IPS-18c (cell line): ENCODE measurements at regions not wholly inside any gene's neighbourhood (a gene's known extent, or its start where the extent isn't known, plus 50 kb on each side); places are given as distances from the start of the nearest gene placed in this dataset.
"Not testable (repeated sequence)": the region's sequence is repeated elsewhere in the genome, so short reads cannot be mapped to it uniquely, and the experiment has no call there.

Experiments
- H3K4me3 ChIP-seq: 2 replicates; pipeline ENCODE4 v1.7.0; 2013; ENCODE audit warnings: low read depth, mild to moderate bottlenecking, low read length, moderate library complexity; ENCODE audit not compliant: insufficient read depth
- H3K9me3 ChIP-seq: one replicate; pipeline ENCODE4 v1.6.1; 2013; ENCODE audit warnings: mild to moderate bottlenecking, low read length, moderate library complexity; ENCODE audit not compliant: control insufficient read depth, insufficient read depth

- H3K4me3 ChIP-seq: no peak overlapping the region
- no peaks in the 10 kb centered on the region for H3K9me3 ChIP-seq
Measured at GRCh38 chr7:55288070-55288824, 76.9 kb upstream of the LANCL2 start.

- no peak overlapping the region for H3K4me3 ChIP-seq
- no peaks in the 10 kb centered on the region for H3K9me3 ChIP-seq
Measured at GRCh38 chr7:55296070-55296469, 69.1 kb upstream of the LANCL2 start.

DNA sequence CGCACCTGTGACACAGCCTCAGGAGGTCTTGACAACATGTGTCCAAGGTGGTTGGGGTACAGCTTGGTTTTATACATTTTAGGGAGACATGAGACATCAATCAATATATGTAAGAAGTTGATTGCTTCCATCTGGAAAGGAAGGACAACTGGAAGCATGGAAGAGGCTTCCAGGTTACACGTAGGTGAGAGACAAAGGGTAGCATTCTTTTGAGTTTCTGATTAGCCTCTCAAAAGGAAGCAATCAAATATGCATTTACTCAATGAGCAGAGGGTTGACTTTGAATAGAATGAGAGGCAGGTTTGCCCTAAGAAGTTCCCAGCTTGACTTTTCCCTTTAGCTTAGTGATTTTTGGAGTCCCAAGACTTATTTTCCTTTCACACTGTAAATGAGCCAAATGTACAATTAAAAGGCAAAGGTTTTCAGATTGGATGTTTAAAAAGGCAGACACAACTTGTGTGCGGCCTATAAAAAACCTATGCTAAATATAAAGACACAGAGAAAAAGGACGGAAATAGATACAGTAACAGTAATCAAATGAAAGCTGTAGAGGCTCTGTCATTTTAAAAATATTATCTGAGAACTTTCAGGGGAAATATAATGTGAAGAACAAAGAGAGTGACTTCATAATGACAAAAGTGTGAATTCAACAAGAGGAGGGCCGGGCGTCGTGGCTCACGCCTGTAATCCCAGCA lies 65.7 kb upstream of the LANCL2 start:
- no peaks in the 10 kb centered on the region for H3K9me3 ChIP-seq
- no peak overlapping the region for H3K4me3 ChIP-seq

DNA sequence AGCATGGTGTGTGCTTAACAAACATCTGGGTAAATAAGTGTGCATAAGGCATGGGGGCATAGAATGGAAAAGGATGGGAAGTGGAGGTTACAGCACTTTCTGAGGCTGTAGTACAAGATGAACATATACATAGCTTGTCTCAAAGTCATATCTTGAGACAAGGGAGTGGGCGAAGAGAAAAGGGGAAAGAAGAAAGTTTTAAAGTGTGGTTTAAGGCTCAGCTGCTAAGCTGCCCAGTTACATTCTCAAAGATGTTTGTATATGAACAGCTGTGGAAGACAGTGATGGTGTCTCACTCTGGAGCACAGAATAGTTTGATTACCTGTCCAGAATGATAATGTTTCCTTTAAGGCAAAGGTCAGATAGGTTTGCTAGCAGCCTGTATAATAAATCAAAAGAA lies 61.9 kb upstream of the LANCL2 start:
- H3K9me3 ChIP-seq: no peaks in the 10 kb centered on the region
- H3K4me3 ChIP-seq: no peak overlapping the region

DNA sequence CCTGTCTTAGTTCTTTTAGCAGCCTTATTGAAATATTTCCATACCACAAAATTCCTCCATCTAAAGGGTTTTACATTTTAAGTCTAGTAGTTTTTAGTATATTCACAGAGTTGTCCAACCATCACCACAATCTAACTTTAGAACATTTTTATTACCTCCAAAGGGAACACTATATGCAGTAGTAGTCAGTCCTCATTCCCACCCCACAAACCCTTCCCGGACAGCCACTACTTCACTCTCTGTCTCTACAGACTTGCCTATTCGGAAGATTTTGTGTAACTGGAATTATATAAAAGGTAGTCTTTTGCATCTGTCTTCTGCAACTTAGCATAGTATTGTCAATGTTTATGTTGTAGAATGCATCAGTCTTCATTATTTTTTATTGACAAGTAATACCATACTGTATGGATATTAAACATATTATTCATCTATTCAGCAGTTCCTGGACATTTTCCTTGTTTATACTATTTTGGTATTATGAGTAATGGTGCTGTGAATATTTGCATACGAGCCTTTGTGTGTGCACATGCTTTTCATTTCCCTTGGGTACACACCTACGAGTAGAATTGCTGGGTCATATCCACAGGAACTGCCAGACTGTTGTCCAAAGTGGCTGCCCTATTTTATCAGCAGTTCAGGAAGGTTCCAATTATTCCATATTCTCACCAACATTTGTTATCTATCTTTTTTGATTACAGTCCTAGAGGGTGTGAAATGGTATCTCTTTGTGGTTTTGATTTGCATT lies 60.9 kb upstream of the LANCL2 start:
- no peak overlapping the region for H3K4me3 ChIP-seq
- no peaks in the 10 kb centered on the region for H3K9me3 ChIP-seq

GRCh38 chr7:55305135-55305534 lies 60.0 kb upstream of the LANCL2 start:
- Histone ChIP-seq H3K4me3 (no peak overlapping the region), H3K9me3 (no peaks in the 10 kb centered on the region)

DNA sequence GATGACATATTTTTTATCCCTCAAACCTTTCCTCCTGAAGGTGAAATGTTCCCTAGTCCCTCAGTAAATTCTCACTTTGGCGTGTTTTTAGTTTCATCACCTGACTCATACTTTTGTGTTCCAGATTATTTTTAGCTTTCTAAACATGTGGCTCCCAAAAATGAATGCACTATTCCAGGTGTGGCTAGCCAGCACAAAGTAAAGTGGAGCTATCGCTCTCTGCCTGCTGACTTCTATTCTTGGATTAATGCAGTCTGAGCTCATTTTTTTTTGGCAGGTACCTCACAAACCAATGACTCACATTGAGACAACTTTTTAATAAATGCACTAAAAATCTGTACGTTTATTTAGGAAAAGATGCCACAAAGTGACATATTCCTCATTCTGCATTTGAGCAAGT lies 58.8 kb upstream of the LANCL2 start:
- no peak overlapping the region for H3K4me3 ChIP-seq
- peaks cover 3% of the 10 kb centered on the region for H3K9me3 ChIP-seq

GRCh38 chr7:55307123-55307916 lies 57.8 kb upstream of the LANCL2 start:
- H3K9me3 ChIP-seq: peaks cover 3% of the 10 kb centered on the region
- no peak overlapping the region for H3K4me3 ChIP-seq

DNA sequence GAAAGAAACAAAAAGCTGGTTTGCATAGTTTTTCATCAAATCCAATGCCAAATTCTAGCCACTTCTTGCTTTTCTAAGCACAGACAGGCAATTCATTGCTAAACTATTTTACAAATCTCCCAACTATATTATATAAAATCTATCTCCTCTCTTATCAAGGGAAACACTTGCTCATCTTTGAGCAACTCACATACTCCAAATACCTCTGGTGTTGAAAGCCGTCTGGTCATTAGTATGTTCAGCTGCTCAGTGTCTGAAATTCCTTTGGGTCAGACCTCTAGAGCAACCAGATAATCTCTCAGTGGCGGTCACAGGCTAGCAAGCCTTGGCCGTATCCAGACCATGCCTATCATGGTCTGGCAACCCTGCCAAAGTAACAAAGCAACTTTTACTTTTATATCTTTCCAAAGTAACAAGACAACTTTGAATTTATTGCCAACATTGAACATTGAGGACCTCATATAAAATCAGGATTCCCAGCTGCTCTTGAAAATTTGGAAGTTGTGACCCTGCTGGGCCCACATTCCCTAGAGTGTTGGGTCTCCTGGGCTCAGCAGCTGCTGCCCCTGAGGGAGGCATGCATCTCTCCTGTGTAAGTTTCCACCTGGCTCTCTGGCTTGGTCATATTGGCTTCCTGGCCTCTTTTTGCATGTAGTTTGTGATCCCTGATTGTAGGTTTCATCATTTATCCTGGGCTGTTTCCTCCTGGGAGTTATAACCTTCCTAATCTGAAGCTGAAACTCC lies 56.8 kb upstream of the LANCL2 start:
- H3K4me3 ChIP-seq: no peak overlapping the region

DNA sequence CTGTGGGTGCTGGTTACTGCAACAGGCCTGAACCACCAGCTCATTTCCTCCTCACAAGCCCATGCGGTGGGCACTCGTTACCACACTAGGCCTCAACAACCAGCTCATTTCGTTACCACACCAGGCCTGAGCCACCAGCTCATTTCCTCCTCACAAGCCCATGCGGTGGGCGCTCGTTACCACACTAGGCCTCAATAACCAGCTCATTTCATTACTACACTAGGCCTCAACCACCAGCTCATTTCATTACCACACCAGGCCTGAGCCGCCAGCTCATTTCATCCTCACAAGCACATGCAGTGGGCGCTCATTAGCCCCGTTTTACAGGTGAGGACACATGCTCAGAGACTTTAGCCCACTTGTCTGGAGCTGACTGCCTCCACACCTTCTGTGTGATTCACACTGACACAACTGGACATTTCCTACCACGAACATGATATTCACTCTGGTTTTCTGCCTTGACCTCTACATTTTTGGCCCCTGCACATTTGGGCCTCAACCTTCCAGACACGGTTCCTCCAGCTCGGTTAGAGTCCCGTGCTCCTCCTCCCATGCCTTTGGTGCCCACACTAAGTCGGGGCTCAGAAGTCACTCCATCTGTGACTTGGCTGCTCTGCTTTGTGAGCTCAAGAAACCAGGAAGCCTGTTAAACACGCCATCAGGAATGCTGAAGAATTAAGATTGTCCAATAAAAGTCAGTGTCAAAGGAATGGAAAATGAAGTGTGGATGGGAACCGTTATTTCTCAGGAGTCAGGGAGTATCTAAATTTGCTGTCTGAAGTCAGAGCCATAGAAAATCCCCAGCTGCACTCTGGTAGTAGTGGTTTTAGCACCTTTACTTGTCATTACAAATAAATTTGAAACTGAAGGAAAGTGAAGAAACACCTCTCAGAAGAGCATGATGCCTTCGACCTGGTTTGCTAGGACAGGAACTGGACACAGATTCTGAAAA lies 55.8 kb upstream of the LANCL2 start:
- H3K4me3 ChIP-seq: no peak overlapping the region

More for the DNA sequence above, 56.8 kb upstream of the LANCL2 start:
- H3K9me3 ChIP-seq: peaks cover 3% of the 10 kb centered on the region

DNA sequence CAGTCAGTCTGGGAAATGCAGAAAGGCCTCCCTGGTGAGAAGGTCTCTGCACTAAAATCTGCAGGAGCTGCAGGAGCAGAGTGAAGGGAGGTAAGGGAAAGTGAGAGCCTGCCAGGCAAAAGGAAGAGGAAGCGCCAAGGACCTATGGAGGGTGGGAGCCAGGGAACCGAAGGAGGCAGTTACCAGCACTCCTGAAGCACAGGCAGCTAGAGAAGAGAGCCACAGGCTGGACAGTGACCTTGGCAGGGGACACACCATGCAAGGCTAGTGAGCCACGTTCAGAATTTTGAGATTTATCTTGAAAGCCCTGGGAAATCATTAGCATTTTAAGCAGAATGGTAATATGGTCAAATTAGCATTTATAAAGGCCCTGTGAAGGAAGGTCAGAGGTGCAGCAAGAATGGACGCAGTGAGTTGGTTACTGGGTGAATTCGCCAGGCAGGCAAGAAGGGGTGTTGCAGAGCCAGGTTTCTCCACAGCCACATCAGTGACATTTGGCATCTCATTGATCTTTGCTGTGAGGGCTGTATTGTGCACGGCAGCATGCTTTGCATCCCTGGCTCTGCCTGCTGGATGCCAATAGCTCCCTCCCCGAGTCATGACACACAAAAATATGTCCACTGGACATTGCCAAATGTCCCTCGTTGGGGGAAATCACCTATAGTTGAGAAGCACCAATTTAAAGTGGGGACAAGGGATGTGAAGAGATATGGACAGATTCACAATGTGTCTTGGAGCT lies 54.7 kb upstream of the LANCL2 start:
- Histone ChIP-seq H3K9me3 (peaks cover 5% of the 10 kb centered on the region), H3K4me3 (0 out of 2 replicates have a peak overlapping the region, but pooled peaks have one; percentile 17)

More for the DNA sequence above, 55.8 kb upstream of the LANCL2 start:
- H3K9me3 ChIP-seq: peaks cover 3% of the 10 kb centered on the region

DNA sequence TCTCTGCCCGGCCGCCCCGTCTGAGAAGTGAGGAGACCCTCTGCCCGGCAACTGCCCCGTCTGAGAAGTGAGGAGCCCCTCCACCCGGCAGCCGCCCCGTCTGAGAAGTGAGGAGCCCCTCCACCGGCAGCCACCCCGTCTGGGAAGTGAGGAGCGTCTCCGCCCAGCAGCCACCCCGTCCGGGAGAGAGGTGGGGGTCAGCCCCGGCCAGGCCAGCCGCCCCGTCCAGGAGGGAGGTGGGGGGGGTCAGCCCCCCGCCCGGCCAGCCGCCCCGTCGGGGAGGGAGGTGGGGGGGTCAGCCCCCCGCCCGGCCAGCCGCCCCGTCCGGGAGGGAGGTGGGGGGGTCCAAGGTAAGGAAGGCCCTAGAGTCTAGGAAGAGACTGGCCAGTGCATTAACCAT lies 53.2 kb upstream of the LANCL2 start:
- H3K4me3 ChIP-seq, H3K9me3 ChIP-seq: not testable (repeated sequence)

DNA sequence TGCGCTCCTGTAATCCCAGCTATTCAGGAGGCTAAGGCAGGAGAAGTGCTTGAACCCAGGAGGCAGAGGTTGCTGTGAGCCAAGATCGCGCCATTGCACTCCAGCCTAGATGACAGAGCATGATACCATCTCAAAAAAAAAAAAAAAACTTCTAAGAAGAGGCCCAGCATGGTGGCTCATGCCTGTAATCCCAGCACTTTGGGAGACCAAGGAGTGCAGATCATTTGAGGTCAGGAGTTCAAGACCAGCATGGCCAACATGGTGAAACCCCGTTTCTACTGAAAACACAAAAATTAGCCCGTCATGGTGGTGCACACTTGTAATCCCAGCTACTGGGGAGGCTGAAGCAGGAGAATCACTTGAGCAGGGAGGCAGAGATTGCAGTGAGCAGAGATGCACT lies 51.5 kb upstream of the LANCL2 start:
- H3K4me3 ChIP-seq, H3K9me3 ChIP-seq: not testable (repeated sequence)

- H3K4me3 ChIP-seq: no peak overlapping the region
- H3K9me3 ChIP-seq: peaks cover 5% of the 10 kb centered on the region
Measured at GRCh38 chr7:55314967-55315366, 50.2 kb upstream of the LANCL2 start.
